ENCODE measurements at regions not wholly inside any gene's neighbourhood (a gene's known extent, or its start where the extent isn't known, plus 50 kb on each side); places are given as distances from the start of the nearest gene placed in this dataset.

DNA sequence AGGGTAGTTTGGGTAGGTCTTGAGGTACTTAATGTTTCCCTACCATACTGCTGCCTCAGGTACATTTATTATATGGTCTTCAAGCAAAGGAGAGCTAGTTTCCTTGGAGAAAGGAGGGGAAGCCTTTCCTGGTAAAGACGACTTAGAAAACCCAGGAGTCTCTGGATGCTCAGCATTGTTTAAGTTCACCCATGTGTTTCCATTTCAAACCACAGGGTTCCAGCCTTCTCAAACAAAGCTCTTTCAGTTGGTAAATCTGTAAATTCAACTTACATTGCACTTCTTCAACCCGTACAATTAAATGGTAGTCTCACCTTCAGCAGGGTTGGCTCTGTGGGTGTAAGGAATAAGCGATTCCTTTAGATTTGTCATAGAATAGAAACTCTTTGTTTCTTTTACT, 111.9 kb upstream of the UNC5C start:
- TF ChIP-seq, protein P1, sequence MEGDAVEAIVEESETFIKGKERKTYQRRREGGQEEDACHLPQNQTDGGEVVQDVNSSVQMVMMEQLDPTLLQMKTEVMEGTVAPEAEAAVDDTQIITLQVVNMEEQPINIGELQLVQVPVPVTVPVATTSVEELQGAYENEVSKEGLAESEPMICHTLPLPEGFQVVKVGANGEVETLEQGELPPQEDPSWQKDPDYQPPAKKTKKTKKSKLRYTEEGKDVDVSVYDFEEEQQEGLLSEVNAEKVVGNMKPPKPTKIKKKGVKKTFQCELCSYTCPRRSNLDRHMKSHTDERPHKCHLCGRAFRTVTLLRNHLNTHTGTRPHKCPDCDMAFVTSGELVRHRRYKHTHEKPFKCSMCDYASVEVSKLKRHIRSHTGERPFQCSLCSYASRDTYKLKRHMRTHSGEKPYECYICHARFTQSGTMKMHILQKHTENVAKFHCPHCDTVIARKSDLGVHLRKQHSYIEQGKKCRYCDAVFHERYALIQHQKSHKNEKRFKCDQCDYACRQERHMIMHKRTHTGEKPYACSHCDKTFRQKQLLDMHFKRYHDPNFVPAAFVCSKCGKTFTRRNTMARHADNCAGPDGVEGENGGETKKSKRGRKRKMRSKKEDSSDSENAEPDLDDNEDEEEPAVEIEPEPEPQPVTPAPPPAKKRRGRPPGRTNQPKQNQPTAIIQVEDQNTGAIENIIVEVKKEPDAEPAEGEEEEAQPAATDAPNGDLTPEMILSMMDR (IDR thresholded peaks at IDR 0.05; ENCODE audit: low read length): no peak
- TF ChIP-seq EZH2phosphoT487 (IDR thresholded peaks at IDR 0.05; ENCODE audit: low read length) (no peak), EZH2 (optimal IDR thresholded peaks at IDR 0.05; ENCODE audit: low read depth, low read length) (no peak)

Data from MM.1S (cell line).